Breast epithelium (tissue), 4 donors: ENCODE measurements at regions not wholly inside any gene's neighbourhood (a gene's known extent, or its start where the extent isn't known, plus 50 kb on each side); places are given as distances from the start of the nearest gene placed in this dataset.

Experiments
- DNase-seq, 2 donors: peaks; one replicate each; pipeline ENCODE4 v3.0.0-alpha.2; 2019; ENCODE audit warnings: low spot score in 2 of 2
- H3K27ac ChIP-seq, 2 donors: fragments of 200-600 bp; sonication (generic) in 1 of 2; one replicate each; pipeline ENCODE4 v1.5.1; 2016 to 2019; ENCODE audit warnings: mild to moderate bottlenecking in 1 of 2
- H3K27me3 ChIP-seq, 2 donors: fragments of 200-600 bp; sonication (generic) in 1 of 2; one replicate each; pipeline versions ENCODE4 v1.5.1 to v1.6.0; 2017 to 2019; ENCODE audit warnings: control low read depth in 1 of 2, mild to moderate bottlenecking in 1 of 2
- H3K36me3 ChIP-seq: fragments of 200-600 bp; one replicate; pipeline ENCODE4 v1.5.1; 2019
- H3K4me1 ChIP-seq, 2 donors: fragments of 200-600 bp; sonication (generic); one replicate each; pipeline ENCODE4 v1.5.1; 2016 to 2019; ENCODE audit warnings: control low read depth in 1 of 2
- H3K4me3 ChIP-seq, 3 donors: fragments of 200-600 bp; sonication (generic); 1 replicate in 2 of 3; 2 replicates in 1 of 3; pipeline ENCODE4 v1.5.1; 2016 to 2019; ENCODE audit warnings: mild to moderate bottlenecking in 3 of 3, moderate library complexity in 2 of 3
- H3K9me3 ChIP-seq, 2 donors: fragments of 200-600 bp; sonication (generic) in 1 of 2; one replicate each; pipeline ENCODE4 v1.5.1; 2016 to 2019; ENCODE audit warnings: control low read depth in 1 of 2
- POLR2A ChIP-seq: fragments of 450-650 bp; IDR thresholded peaks from one replicate; pipeline ENCODE4 v1.6.1; 2016; ENCODE audit warnings: antibody characterized with exemption, mild to moderate bottlenecking, moderate library complexity
- POLR2AphosphoS5 ChIP-seq, 3 donors: sonication (generic); formaldehyde crosslinking; IDR thresholded peaks; one replicate each; pipeline ENCODE4 v1.6.1; 2017; ENCODE audit warnings: antibody characterized with exemption in 3 of 3
- intact Hi-C: fragments of 100-400 bp; cut with DNase I; formaldehyde crosslinking; loops from one replicate; pipeline ENCODE4 v1.15.1; 2023; ENCODE audit warnings: low total_unique reads
- TF ChIP-seq, protein P1 (sequence below), 3 donors: fragments of 450-650 bp; IDR thresholded peaks; one replicate each; pipeline ENCODE4 v1.5.1; 2016 to 2017; ENCODE audit warnings: antibody characterized with exemption in 3 of 3, mild to moderate bottlenecking in 3 of 3, moderate library complexity in 3 of 3

DNA sequence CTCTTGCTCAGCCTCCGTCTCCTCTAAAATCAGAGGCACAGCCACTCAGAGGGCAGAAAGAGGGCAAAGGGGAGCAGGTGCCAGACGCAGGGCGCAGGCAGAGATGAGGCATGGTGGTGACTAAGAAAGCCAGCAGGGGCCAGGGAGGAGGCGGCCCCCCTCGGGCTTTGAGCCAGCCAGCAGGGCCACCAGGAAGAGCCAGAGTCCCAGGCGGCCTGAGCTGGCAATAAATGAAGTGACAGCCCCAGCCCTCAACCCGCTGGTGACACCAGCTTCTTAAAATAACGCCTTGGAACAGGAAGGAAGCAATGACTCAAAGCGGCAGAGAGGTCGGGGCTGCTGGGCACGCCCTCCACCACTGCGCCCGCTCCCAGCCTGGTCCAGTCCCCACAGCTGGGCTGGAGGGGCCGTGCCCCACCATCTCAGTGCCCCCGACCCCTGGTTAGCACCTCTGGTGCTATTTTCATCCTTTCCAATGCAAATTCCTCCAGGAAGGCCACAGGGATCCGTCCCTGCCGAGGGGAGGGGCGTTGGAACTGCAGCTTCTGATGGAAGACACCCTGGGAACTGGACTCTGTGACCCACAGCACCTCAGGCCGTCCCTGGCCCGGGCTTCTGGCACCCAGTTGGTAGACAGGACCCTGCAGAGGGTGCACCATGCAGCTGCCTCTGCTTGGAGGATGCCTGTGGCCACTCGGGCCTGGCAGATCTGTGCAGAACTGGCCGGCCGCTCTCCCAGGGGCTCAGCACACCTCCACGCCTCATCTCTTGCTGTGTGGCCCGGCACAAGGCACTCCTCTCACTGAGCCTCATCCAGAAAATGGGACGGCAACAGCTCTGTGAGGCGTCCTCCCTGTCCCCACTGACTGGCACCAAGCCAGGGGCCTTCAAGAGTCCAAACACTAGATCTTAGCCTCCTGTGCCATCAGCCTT lies 113.7 kb downstream of the NCOR2 start:
- peak overlapping the region; percentile 64 to 93 for H3K27ac ChIP-seq
- H3K4me1 ChIP-seq: peaks cover 15 to 35% of the 10 kb centered on the region in 2 donors
- peak in 1 of 2 donors; percentile 66 for DNase-seq
- H3K9me3 ChIP-seq: no peaks in the 10 kb centered on the region
- no peaks in the 10 kb centered on the region for H3K27me3 ChIP-seq
- no peaks in the 10 kb centered on the region for H3K36me3 ChIP-seq
- intact Hi-C loops: no loop called here
- TF ChIP-seq, protein P1, sequence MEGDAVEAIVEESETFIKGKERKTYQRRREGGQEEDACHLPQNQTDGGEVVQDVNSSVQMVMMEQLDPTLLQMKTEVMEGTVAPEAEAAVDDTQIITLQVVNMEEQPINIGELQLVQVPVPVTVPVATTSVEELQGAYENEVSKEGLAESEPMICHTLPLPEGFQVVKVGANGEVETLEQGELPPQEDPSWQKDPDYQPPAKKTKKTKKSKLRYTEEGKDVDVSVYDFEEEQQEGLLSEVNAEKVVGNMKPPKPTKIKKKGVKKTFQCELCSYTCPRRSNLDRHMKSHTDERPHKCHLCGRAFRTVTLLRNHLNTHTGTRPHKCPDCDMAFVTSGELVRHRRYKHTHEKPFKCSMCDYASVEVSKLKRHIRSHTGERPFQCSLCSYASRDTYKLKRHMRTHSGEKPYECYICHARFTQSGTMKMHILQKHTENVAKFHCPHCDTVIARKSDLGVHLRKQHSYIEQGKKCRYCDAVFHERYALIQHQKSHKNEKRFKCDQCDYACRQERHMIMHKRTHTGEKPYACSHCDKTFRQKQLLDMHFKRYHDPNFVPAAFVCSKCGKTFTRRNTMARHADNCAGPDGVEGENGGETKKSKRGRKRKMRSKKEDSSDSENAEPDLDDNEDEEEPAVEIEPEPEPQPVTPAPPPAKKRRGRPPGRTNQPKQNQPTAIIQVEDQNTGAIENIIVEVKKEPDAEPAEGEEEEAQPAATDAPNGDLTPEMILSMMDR (IDR thresholded peaks at IDR 0.05): no peak
- TF ChIP-seq POLR2AphosphoS5 (IDR thresholded peaks at IDR 0.05): peak in 2 of 3 donors; percentile 54 to 73
- H3K4me3 ChIP-seq: peak overlapping the region in 1 of 3 donors; percentile 33

GRCh38 chr12:124452576-124453331 lies 114.7 kb downstream of the NCOR2 start:
- Histone ChIP-seq H3K27ac (peak overlapping the region; percentile 64 to 93), H3K4me3 (peak overlapping the region in 1 of 3 donors; percentile 25), H3K36me3 (no peaks in the 10 kb centered on the region), H3K27me3 (no peaks in the 10 kb centered on the region), H3K4me1 (peaks cover 6 to 28% of the 10 kb centered on the region in 2 donors), H3K9me3 (no peaks in the 10 kb centered on the region)
- TF ChIP-seq POLR2A (no peak), POLR2AphosphoS5 (IDR thresholded peaks at IDR 0.05) (no peak)
- TF ChIP-seq, protein P1 (IDR thresholded peaks at IDR 0.05): no peak
- intact Hi-C loops: no loop called here
- no peak for DNase-seq

DNA sequence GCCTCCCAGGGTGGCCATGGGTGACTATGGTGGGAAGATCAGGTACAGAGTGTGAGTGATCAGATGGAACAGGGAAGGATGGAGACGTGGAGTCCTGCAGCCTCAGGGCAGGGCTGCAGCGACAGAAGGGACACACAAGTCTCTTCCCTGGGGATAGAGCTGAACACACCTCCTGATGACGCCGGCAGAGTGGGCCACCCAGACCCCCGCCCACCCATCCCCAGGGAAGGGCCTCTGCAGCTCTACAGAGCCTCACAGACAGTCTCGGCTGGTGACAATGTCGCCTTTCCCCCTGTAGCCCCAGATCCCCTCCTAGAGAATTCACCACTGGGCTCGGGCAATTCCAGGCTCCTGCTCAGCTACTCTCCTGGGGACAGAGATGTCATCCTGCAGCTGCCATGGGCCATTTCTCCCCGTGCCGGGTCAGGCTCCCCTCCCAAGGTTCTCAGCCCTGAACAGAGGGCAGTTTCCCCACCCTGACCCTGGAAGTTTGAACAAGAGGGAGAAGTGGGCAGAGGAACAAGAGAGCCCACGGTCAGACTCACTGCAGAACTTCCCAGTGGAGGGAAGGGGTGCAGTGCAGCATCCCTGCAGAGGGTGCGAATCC lies 115.7 kb downstream of the NCOR2 start:
- TF ChIP-seq POLR2AphosphoS5 (IDR thresholded peaks at IDR 0.05) (no peak), POLR2A (no peak)
- TF ChIP-seq, protein P1 (IDR thresholded peaks at IDR 0.05): no peak
- H3K4me1 ChIP-seq: peaks cover 5 to 23% of the 10 kb centered on the region in 2 donors
- H3K27ac ChIP-seq: no peak overlapping the region
- no peaks in the 10 kb centered on the region for H3K27me3 ChIP-seq
- no peaks in the 10 kb centered on the region for H3K36me3 ChIP-seq
- DNase-seq: no peak
- no peaks in the 10 kb centered on the region for H3K9me3 ChIP-seq
- intact Hi-C loops: no loop called here
- no peak overlapping the region for H3K4me3 ChIP-seq

DNA sequence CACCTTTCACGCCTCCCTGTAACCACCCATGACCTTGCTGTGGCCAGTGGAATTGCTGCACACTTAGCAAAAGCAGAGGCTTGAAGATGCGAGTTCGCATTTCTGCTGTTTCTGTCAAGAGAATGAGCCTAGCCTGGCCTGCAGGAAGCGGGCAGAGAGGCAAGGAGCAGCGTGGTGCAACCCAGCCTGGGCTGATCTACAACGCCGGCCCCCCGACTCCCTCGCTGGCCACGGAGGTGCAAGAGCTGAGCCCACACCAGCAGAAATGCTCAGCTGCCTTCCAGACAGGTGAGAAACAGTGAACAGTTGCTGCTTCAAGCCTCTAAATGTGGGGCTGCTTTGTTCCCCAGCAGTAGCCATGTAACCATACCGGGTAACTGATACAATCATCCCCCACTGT lies 116.4 kb downstream of the NCOR2 start:
- no peak for TF ChIP-seq POLR2AphosphoS5 (IDR thresholded peaks at IDR 0.05)
- TF ChIP-seq, protein P1 (IDR thresholded peaks at IDR 0.05): no peak
- TF ChIP-seq POLR2A: no peak
- Histone ChIP-seq H3K36me3 (no peaks in the 10 kb centered on the region), H3K4me1 (peaks cover 5 to 23% of the 10 kb centered on the region in 2 donors), H3K9me3 (no peaks in the 10 kb centered on the region), H3K27me3 (no peaks in the 10 kb centered on the region), H3K4me3 (no peak overlapping the region), H3K27ac (peak overlapping the region in 1 of 2 donors; percentile 19)
- DNase-seq: no peak
- intact Hi-C loops: no loop called here
